HG03060 (cell line): ENCODE measurements at regions not wholly inside any gene's neighbourhood (a gene's known extent, or its start where the extent isn't known, plus 50 kb on each side); places are given as distances from the start of the nearest gene placed in this dataset.
"Not testable (repeated sequence)": the region's sequence is repeated elsewhere in the genome, so short reads cannot be mapped to it uniquely, and the experiment has no call there.

Experiments
- ATAC-seq: cut with Tn5 transposase; IDR thresholded peaks from one replicate; pipeline ENCODE4 v1.9.1; 2021; ENCODE audit warnings: low read depth, moderate number of reproducible peaks; ENCODE audit not compliant: unreplicated experiment

DNA sequence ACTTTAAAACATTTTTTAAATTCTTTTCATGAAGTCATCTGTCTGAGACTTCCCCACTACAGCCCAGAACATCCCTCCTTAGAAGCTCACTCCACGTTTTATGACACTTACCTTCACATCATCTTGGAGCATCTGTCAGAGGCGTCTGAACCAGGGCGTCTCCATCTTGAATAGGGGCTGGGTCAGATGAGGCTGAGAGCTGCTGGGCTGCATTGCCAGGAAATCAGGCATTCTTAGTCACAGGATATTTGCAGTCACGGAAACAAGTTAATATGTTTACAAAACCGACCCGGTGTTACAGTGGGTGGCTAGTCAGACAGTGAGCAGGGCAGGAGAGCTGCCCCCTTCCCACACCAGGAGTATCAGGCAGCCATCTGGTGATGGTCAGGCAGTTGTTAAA is 456.5 kb downstream of the FBXO15 start:
- ATAC-seq = no peak

DNA sequence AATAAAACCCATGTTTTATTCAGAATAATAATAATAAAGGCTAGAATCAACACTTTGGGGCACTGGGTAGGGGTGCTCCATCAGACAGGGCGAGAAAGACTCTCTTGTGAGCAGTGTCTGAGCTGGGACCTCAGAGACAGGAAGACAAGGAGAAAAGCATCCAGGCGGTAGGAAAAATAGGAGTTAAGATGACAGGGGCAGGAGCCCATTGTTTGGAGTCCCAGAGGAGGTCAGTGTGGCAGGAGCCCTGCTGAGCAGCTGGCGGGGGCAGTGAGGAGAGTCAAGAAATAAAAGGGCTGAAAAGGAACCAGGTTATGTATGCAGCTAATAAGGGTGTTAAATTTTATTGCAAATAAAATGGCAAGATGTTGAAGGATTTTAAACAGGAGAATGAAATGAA is 457.4 kb downstream of the FBXO15 start:
- ATAC-seq = peak; percentile 2

DNA sequence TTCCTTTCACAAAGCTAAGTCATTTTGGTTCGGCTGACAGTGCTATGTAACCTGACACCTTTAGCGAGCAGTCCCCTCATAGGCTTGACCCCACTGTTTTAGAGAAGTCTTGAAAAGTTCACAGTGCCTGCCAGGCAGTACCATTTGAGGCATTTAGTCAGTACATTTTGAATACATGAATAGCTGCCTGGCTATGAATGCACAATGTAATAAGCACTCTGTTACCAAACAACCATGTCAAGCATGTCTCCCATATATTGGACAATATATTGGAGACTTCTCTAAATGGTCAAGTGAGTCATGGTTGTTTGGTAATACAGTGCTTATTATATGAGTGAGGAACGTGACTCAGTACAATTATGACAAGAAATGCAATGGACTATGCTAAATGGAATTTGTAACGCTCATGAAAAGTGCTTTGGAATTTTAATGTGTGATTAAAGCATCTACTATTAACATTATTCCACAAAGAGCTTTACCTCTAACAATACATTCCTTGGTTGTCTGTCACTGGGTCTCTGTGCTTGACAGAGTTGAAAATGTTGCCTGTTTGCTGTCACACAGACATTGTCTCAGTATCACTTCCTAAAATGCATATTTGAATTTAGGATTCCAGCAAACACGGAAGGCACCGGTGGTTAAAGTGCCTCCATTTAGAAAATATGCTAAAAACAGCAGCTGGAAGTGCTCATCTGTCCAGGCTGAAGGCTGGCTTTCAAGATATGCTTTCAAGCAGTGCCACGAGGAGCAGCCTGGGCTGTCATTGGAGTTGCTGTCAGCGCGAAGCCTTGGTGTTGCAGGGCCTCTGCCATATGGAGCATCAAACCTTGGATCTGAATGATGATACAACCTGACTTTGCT is 458.6 kb downstream of the FBXO15 start:
- ATAC-seq = peak; percentile 41

DNA sequence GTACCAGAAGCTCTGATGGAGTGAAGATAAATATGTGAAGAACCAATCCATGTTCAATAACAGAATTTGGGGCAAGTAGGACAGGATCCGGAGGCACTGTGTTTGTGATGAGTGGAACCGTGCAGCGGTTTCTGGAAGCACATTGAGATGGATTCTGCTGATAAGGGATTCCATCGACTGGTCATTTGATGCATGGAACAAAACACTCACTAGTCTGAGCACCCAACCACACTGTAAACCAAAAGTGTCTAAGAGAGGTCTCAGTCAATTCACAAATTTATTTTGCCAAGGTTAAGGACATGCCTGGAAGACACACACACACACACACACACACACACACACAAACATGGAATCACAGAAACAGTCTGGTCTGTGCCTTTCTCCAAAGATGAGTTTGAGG is 459.5 kb downstream of the FBXO15 start:
- ATAC-seq = no peak

DNA sequence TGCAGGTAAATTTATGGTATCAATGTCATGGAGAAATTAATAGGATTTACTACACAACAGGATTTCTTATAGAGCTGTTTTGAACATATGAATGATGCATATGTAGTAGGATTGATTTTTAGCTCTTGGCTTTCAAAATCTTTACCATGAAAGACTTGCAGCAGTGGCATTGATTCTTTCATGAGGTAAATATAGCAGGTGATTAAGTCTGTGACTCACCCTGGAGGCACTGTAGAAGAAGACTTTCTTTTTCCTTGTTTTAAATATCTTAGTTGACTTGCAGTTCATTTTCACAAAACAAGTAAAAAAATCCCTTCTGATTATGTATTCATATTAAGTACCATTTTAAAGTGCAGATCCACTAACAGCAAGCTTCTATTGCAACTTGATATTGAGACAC is 463.0 kb downstream of the FBXO15 start:
- no peak for ATAC-seq

DNA sequence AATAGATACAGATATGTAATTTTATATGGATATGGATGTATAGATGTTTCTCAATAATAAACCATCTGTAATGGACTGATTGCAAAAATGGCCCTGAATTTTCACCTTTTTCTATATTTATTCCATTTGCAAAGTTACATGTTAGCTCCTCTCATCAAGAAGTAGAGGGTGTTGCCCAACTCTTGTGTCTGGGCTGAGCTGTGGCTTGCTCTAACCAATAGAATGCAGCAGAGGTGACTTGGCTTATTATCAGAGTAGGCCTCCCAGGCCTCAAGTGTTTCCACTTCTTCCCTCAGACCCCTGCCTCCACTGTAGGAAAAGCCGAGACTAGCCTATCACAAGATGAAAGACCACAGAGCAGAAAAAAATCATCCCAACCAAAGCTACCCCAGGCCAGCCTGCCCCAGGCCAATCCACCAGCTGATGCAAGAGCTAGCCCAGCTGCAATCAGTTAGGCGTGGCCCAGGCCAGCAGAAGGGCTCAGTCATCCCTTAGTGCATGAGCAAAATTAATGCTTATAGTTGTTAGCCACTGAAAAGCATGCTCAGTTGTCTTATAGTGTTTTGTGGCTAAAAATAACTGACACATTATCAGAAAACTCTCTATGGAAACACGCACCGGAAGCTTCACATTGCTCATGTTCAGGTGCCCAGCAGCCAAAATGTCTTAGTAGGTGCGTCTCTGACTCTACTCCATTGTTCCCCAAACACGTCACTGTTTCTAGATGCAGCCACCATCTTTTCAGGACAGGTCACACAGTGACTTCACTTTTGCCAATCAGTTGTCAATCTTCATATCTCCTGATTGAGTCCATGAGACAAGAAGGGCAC is 464.0 kb downstream of the FBXO15 start:
- ATAC-seq = no peak

DNA sequence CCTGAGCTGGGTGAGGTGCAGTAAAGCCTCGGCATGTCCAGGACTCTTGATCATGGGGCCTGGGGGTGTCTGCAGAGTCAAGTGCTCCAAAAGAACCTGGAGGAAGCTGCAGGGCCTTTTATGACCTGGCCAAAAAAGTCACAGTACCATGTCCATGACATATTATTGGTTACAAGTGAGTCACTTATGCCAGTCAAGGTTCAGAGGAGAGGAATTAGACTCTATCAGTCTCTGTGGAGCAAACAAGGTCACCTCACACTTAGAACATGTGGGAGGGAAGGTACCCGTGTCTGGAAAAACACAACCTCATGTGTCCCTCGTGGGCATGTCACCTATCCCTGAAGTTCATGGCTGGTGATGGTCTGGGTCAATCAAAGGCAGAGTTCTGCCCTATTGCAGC is 465.7 kb downstream of the FBXO15 start:
- ATAC-seq = no peak

DNA sequence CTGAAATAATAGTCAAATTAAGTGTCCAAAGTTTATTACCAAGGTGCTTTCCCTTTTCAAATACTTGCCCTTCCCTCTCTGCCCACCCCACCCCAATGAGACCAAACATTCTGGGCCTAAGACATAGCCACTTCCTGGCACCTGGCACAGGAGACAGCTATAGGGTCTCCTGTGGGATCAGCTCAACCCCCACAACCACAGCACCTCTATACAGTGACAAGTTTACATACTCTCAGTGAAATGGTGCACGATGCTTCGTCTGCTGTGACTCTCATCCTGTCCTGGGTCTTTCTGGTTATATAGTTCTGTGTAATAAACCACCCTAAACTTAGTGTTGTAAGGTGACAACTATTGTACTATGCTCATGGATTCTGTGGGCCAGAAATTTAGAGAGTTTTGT is 466.2 kb downstream of the FBXO15 start:
- ATAC-seq = no peak

DNA sequence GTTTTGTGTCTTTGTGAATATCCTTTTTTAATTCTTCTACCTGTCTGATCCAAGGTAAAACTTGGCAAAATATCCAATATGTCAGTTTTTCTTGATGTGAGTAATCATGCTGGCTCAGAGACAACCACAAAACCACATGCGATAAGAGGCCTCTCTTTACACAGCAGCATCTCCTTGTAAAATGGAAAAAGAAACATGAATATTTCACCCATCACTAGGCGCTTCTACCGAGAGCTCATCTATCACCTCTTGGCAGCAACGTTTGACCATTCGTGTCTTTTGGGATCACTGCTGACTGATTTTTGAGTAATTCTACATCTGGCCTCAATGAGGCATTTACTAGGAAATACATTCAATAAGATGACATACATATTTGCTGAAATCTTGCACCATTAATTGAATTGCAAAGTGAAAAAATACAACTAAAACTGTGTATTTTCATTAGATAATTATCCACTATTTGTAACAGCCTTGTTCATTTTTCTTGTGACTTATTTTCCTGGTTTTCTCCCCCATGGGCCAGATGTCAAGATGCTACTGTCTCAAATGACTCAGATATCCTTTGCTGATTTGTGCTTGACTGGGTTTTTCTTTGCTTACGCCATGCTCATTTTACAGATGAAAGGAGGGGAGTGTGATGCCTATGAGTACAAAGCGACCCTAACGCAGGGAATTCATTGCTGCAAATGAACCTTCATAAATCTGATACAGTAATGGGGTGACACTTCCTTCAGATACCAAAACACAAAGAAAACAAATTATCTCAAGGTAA is 467.5 kb downstream of the FBXO15 start:
- ATAC-seq = no peak

DNA sequence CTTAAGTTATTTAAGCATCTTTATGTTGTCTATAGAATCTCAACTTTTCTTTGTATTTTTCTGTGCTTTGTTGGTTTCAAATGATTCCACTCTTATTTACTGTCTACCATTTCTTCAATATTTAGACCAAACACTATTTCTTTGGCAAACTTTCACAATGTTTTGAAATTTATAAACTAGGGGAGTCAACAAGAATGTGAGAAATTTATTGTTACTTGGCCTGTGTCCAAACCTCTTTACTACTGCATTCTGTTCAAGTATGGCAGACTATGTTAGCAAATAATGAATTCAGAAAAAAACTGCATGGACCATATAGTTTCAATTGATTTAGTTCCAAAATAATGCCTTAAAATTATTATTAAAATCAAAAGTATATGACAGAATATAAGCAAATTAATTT is 470.2 kb downstream of the FBXO15 start:
- no peak for ATAC-seq

DNA sequence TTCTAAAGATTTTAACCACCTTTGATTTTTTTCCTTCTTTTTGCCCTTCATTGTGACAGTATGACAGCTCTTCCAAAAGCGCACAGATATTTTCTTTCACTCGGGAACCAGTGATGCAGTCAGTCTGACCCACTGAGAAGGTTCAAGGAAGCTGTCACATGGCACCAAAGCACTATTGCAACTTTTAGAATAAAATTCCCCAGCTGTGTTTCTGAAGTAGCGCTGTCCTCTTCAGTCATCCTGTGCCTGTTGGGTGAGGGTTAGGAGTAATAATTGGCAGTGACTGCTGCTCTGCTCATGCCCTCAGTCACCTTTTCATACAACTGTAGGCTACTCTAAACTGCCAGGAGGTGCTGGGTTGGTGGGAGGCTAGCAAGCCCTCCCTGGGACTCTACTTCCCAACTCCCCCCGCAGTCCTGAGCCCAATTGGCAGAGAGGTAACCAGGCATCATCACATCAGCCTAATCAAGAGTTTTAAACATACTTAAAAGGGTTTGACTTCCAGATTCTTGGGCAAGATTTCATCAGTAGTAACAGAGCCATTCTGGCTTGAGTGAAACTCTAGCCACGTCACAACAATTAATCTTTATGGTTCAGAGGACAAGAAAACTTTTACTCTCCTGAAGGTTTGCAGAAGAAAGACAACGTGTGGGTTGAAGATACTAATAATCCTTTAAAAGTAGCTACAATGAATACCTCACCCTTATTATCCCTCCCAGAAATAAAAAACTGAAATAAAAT is 473.3 kb downstream of the FBXO15 start:
- no peak for ATAC-seq

DNA sequence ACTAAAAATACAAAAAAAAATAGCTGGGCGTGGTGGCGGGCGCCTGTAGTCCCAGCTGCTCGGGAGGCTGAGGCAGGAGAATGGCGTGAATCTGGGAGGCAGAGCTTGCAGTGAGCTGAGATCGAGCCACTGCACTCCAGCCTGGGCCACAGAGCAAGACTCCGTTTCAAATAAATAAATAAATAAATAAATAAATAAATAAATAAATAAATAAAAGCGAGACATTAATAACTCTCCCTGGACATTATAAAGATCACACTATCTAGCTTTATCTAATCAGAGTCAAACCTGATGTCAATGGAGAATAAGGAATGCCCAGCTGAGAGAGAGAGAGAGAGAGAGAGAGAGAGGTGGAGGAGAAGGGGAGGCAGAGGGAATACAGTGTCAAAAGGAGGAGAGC is 476.2 kb downstream of the FBXO15 start:
- ATAC-seq = not testable (repeated sequence)

DNA sequence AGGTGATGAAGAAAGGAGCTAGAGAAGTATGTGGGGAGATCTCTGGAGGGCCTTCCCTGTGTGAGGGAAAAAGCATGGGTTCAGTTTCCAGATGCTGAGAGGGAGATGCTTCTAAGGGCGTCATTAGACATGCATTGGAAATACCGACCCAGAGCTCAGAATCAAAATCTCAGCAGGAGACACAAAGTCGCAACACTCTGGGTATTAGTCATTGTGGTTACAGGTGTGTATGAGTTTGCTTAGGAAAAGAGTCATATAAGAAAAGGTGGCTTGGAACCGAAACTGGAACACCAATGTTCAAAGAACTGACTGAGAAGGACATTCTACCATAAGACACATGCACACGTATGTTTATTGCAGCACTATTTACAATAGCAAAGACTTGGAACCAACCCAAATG is 477.1 kb downstream of the FBXO15 start:
- no peak for ATAC-seq

DNA sequence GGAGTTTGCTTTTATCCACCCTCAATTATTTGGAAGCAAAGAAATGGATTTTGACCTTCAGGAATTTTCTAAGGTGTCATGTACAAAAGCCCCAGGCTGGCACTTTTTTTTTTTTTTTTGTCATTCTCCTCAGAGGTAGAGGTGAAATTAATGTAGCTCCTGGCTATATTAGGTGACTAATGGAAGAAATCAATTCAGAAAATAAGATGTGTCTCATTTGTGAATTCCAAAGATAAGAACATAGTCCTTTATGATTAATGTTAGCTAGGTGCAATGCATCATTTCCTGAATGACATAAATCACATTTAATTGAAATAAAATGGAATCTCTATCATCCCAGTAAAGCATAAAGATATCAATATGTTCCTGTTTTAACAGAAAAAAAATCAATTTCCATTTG is 477.6 kb downstream of the FBXO15 start:
- ATAC-seq = no peak

DNA sequence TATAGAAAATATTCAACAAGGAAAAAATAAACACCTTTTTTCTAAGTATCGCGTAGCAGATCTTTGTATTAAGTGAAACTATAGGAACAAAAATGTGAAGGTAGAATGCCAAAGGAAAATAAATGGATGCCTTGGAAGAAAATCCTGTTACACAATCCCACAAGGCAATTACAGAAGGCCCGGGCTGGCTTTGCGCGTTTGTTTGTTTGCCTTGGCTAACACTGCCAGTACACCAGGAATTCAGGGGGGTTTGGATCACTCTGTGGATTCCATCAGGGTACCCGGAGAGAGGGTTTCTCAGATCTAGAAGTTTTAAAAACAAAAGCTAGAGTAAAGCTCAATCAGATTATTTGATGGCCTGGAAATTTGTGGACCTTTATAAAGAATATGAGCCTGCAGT is 478.3 kb downstream of the FBXO15 start:
- no peak for ATAC-seq

DNA sequence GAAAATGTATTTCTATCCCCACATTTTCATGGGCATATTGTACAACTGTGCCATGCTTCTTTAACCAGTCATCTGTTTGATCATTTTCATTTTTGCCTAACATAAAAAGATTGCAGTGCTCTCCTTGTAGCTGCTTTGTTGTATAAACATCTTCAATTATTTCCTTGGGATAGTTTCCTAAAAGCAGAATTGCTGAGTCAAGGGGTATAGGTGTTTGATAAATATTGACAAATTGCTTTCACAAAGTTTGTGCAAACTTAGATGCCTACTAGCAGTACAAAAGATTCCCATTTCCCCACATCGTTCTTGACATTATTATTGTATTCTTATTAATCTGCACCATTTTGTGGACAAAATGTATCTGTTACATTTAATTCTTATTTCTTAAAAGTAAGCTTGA is 479.6 kb downstream of the FBXO15 start:
- no peak for ATAC-seq

DNA sequence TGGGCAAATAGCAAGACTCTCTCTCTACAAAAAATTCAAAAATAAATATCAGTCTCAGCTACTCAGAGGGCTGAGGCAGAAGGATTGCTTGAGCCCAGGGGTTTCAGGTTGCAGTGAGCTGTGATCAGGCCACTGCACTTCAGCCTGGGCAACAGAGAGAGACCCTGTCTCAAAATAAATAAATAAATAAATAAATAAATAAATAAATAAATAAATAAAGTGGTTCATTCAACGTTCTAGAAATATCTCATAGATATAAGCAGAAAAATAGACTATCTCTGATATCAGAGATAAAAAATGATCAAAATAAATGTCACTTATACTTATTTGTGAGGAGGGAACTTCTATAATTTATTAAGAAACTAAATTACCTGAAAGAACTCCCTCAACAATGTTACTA is 480.9 kb downstream of the FBXO15 start:
- no peak for ATAC-seq

DNA sequence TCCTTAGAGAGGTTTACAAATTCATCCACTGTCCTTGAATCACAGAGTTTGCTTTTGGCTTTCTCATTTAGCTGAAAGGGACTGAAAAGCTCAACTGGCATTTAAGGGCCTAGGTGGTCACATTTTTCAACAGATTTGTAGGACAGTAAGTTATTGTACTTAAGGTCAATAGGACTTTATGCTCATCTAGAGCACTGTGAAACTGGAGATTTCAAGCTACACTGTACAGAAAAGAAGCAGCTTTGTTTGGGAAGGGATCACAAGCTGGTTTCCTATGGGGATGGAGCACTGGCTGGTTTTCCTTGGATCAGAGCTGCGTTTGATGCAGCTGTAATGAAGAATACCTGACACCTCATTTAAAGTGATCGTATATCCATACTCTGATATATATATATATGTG is 482.7 kb downstream of the FBXO15 start:
- ATAC-seq = no peak

DNA sequence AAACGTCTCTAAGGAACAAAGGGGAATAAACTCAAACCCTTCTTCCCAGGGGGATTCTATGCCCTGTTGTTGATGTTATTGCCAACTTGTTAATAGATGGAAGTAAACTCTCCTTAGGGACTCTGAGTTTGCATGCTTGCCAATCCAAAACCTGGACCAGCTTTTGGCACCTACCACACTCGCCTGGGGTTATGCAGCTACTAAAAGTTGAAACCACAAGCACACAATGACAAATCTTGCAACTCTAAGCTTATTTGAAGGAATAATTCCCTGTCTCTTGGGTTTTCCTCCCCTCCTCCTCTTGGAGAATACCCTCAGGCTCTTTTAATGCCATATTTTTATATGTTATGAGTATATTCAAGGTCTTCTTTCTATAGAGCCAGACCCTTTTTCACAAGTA is 484.1 kb downstream of the FBXO15 start:
- no peak for ATAC-seq

DNA sequence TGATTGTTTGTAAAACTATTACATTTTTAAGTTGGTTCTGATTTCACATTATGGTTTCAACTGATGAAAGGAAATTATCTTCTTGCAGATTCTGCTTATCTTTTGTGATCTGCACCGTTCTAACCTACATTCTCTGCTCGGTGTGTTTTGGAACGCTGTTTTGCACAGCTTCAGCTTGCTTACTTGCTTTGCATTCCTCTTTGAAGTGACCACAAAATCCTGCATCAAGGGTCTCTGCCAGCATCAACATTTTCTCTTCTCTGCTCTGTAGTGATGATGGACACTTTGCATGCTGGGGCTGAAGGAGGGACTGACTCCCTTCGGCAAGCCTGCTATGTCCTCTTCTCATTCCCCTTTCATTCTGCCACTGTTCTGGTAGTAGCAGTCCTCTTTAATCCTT is 485.2 kb downstream of the FBXO15 start:
- no peak for ATAC-seq
